Subcutaneous abdominal adipose tissue (tissue), 5 donors: ENCODE measurements at regions not wholly inside any gene's neighbourhood (a gene's known extent, or its start where the extent isn't known, plus 50 kb on each side); places are given as distances from the start of the nearest gene placed in this dataset.

Experiments used
- H3K27ac ChIP-seq: one replicate; pipeline ENCODE4 v1.7.0; 2013; ENCODE audit warnings: low read depth, mild to moderate bottlenecking, inconsistent platforms, low read length, moderate library complexity
- H3K27me3 ChIP-seq, 5 donors: one replicate each; pipeline ENCODE4 v1.7.0; 2013; ENCODE audit warnings: low read length in 5 of 5, inconsistent platforms in 1 of 5; ENCODE audit not compliant: control insufficient read depth in 5 of 5, insufficient read depth in 4 of 5
- H3K36me3 ChIP-seq, 5 donors: one replicate each; pipeline ENCODE4 v1.7.0; 2013; ENCODE audit warnings: low read length in 5 of 5; ENCODE audit not compliant: control insufficient read depth in 5 of 5, insufficient read depth in 5 of 5
- H3K4me1 ChIP-seq, 5 donors: one replicate each; pipeline ENCODE4 v1.7.0; 2013; ENCODE audit warnings: low read length in 5 of 5, mild to moderate bottlenecking in 3 of 5, moderate library complexity in 1 of 5; ENCODE audit not compliant: control insufficient read depth in 5 of 5, insufficient read depth in 5 of 5
- H3K4me3 ChIP-seq, 5 donors: one replicate each; pipeline ENCODE4 v1.7.0; 2013; ENCODE audit warnings: low read length in 5 of 5, low read depth in 1 of 5
- H3K9ac ChIP-seq, 5 donors: one replicate each; pipeline ENCODE4 v1.7.0; 2013; ENCODE audit warnings: low read length in 5 of 5, mild to moderate bottlenecking in 4 of 5, moderate library complexity in 3 of 5
- H3K9me3 ChIP-seq, 5 donors: one replicate each; pipeline ENCODE4 v1.7.0; 2013; ENCODE audit warnings: low read length in 5 of 5; ENCODE audit not compliant: control insufficient read depth in 5 of 5
- donor health status: healthy.
- donor health status: healthy.
- donor health status: healthy.
- donor health status: healthy.
- donor health status: healthy.

- Histone ChIP-seq H3K4me1 (no peaks in the 10 kb centered on the region), H3K36me3 (no peaks in the 10 kb centered on the region), H3K4me3 (no peak overlapping the region), H3K27ac (no peak overlapping the region), H3K9me3 (no peaks in the 10 kb centered on the region), H3K9ac (no peak overlapping the region), H3K27me3 (no peaks in the 10 kb centered on the region)
Observed at GRCh38 chr12:24099576-24099975, 150.1 kb upstream of the SOX5 start.

DNA sequence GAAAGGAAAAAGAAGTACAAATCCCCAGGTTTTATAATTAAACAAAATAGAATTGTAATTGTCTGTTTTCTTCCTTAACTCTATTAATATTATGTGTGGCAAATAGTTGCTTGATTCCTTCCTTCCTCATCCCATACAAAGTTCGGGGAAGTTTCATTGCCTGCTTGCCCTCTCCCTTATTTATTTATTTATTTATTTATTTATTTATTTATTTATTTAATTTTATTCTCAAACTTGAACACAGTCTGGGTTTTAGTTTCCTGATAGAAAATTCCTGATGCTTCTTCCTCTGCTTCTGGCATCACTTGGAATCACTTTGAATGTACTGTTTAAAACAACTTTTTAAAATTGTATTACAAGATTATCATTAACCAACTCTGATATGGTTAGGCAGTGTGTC lies 145.8 kb upstream of the SOX5 start:
- Histone ChIP-seq H3K4me1 (no peaks in the 10 kb centered on the region), H3K9me3 (no peaks in the 10 kb centered on the region), H3K27ac (no peak overlapping the region), H3K36me3 (no peaks in the 10 kb centered on the region), H3K9ac (no peak overlapping the region), H3K4me3 (no peak overlapping the region), H3K27me3 (no peaks in the 10 kb centered on the region)

DNA sequence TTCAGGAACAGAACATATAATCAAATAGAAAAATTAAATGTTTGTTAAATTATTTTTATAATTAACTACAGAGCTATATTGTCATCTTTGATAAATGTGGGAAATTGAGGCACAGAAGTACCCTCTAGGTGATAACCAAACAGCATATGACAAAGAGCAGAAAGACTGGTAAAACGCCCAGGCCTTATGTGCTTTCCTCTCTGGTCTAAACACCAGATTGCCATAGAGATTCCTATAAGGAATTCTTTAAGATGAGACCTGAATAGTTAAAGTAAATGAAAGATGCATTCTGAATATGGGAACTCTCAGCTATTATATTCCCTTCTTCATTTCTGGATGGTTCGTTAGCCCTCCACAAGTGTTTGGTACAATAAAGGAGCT lies 140.0 kb upstream of the SOX5 start:
- H3K4me1 ChIP-seq, result no peaks in the 10 kb centered on the region
- no peak overlapping the region for H3K27ac ChIP-seq
- H3K36me3 ChIP-seq, result no peaks in the 10 kb centered on the region
- H3K9me3 ChIP-seq, result no peaks in the 10 kb centered on the region
- H3K4me3 ChIP-seq, result no peak overlapping the region
- H3K27me3 ChIP-seq, result no peaks in the 10 kb centered on the region
- H3K9ac ChIP-seq, result no peak overlapping the region

- no peak overlapping the region for H3K9ac ChIP-seq
- H3K4me3 ChIP-seq, result no peak overlapping the region
- H3K27ac ChIP-seq, result no peak overlapping the region
- no peaks in the 10 kb centered on the region for H3K27me3 ChIP-seq
- no peaks in the 10 kb centered on the region for H3K4me1 ChIP-seq
- no peaks in the 10 kb centered on the region for H3K9me3 ChIP-seq
- no peaks in the 10 kb centered on the region for H3K36me3 ChIP-seq
Observed at GRCh38 chr12:24088751-24089509, 139.5 kb upstream of the SOX5 start.

GRCh38 chr12:24087294-24087693 lies 137.8 kb upstream of the SOX5 start:
- Histone ChIP-seq H3K9ac (no peak overlapping the region), H3K9me3 (no peaks in the 10 kb centered on the region), H3K4me3 (no peak overlapping the region), H3K4me1 (no peaks in the 10 kb centered on the region), H3K36me3 (no peaks in the 10 kb centered on the region), H3K27ac (no peak overlapping the region), H3K27me3 (no peaks in the 10 kb centered on the region)

- Histone ChIP-seq H3K27me3 (no peaks in the 10 kb centered on the region), H3K27ac (no peak overlapping the region), H3K4me1 (no peaks in the 10 kb centered on the region), H3K4me3 (no peak overlapping the region), H3K36me3 (no peaks in the 10 kb centered on the region), H3K9me3 (no peaks in the 10 kb centered on the region), H3K9ac (no peak overlapping the region)
Observed at GRCh38 chr12:24084800-24085199, 135.3 kb upstream of the SOX5 start.

DNA sequence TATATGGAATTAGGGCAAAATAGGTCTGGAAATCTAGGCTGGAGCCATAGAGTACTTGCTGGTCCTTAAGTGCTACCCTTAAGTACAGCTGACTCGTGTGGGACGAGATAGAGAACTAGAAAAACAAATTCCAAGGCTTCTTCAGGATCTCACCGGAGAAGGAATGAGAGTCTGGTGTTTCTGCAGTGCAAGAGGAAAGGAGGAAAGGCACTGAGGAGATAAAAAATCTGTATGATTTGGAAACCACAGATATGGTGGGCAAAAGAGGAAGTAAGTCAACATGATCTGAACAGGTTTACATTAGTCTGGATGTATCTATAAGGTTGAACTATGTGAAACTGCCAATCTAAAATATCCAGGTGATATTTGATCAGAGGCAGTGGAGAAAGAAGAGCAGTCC lies 134.4 kb upstream of the SOX5 start:
- H3K9me3 ChIP-seq, result no peaks in the 10 kb centered on the region
- no peaks in the 10 kb centered on the region for H3K4me1 ChIP-seq
- no peaks in the 10 kb centered on the region for H3K36me3 ChIP-seq
- no peak overlapping the region for H3K27ac ChIP-seq
- no peak overlapping the region for H3K4me3 ChIP-seq
- no peak overlapping the region for H3K9ac ChIP-seq
- H3K27me3 ChIP-seq, result no peaks in the 10 kb centered on the region

DNA sequence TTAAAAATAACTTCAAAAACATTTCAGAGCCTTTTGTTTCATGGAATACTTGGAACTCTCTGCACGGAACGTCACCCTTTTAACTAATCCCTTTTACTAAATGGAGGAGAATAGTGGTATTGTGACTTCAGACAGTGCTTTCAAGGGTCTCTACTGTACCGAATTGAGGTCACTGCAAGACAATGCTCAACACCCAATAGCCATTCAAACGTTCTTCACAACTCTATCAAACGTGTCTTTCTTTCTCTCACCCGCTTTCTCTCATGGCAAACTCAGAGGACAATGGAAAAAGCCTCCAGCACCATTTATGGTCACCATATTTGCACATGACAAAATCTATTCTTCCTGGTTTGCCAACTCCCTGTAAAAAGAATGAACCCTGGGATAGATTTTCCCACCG lies 132.1 kb upstream of the SOX5 start:
- no peaks in the 10 kb centered on the region for H3K27me3 ChIP-seq
- no peak overlapping the region for H3K27ac ChIP-seq
- H3K4me3 ChIP-seq, result no peak overlapping the region
- no peaks in the 10 kb centered on the region for H3K4me1 ChIP-seq
- no peaks in the 10 kb centered on the region for H3K9me3 ChIP-seq
- H3K9ac ChIP-seq, result no peak overlapping the region
- no peaks in the 10 kb centered on the region for H3K36me3 ChIP-seq

DNA sequence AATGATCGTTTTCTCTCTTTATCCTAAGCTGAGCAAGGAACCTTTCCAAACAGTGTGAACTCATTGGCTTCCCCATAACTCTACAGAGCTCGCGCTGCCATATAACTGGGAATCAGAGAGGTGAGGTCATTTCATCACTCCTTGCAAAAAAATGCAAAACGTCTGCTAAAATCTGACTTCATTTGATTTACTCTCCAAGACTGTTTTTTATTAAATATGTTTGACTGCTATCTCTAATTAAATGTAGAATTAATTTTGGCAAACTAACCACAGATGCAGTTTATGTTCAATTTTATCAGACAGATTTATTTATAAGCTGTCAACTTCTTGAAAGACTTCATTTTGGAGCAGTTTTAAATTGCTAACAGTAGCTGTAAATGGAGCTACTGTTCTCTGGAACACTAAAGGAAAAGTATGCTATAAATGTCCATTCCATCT lies 131.6 kb upstream of the SOX5 start:
- Histone ChIP-seq H3K4me1 (peaks cover 0 to 4% (median 0%) of the 10 kb centered on the region in 5 donors), H3K36me3 (no peaks in the 10 kb centered on the region), H3K27me3 (no peaks in the 10 kb centered on the region), H3K9me3 (no peaks in the 10 kb centered on the region), H3K4me3 (no peak overlapping the region), H3K9ac (no peak overlapping the region), H3K27ac (no peak overlapping the region)

GRCh38 chr12:24080465-24080864 lies 131.0 kb upstream of the SOX5 start:
- no peaks in the 10 kb centered on the region for H3K9me3 ChIP-seq
- no peak overlapping the region for H3K4me3 ChIP-seq
- no peaks in the 10 kb centered on the region for H3K36me3 ChIP-seq
- H3K27me3 ChIP-seq, result no peaks in the 10 kb centered on the region
- H3K4me1 ChIP-seq, result peaks cover 0 to 9% (median 0%) of the 10 kb centered on the region in 5 donors
- no peak overlapping the region for H3K9ac ChIP-seq
- no peak overlapping the region for H3K27ac ChIP-seq
